Common myeloid progenitor, CD34-positive (primary cell): ENCODE measurements at regions not wholly inside any gene's neighbourhood (a gene's known extent, or its start where the extent isn't known, plus 50 kb on each side); places are given as distances from the start of the nearest gene placed in this dataset.

Experiments used
- CTCF ChIA-PET: fragments of 350-600 bp; sonication (Branson Sonifier 250); formaldehyde crosslinking; loops from one replicate; lab custom pipeline; 2021; ENCODE audit warnings: antibody characterized with exemption; lab: Charles Lee
- POLR2A ChIA-PET: fragments of 350-600 bp; sonication (Branson Sonifier 250); formaldehyde crosslinking; loops from one replicate; lab custom pipeline; 2021; ENCODE audit warnings: antibody characterized with exemption; lab: Charles Lee
- DNase-seq, 3 donors: peaks; one replicate each; pipeline versions ENCODE4 v3.0.0 to v3.0.0-alpha.2; 2013
- H3K27ac ChIP-seq, 2 experiments: 1 replicate in 1 of 2; 2 replicates in 1 of 2; pipeline ENCODE4 v1.7.0; 2013; ENCODE audit warnings: inconsistent platforms in 2 of 2, low read length in 2 of 2, mild to moderate bottlenecking in 2 of 2, low read depth in 1 of 2, moderate library complexity in 1 of 2; ENCODE audit not compliant: severe bottlenecking in 2 of 2, insufficient read depth in 1 of 2, poor library complexity in 1 of 2
- H3K27me3 ChIP-seq, 5 experiments: replicated peaks in 2 of 5; 1 replicate in 3 of 5; 2 replicates in 2 of 5; pipeline versions ENCODE4 v1.6.1 to v1.7.0; 2013; ENCODE audit warnings: low read length in 4 of 5, mild to moderate bottlenecking in 2 of 5, moderate library complexity in 2 of 5, inconsistent platforms in 1 of 5; ENCODE audit not compliant: insufficient read depth in 5 of 5, control insufficient read depth in 4 of 5
- H3K36me3 ChIP-seq, 4 experiments: 1 replicate in 2 of 4; 2 replicates in 2 of 4; pipeline versions ENCODE4 v1.6.1 to v1.7.0; 2013; ENCODE audit warnings: low read length in 3 of 4, control low read depth in 1 of 4, mild to moderate bottlenecking in 1 of 4; ENCODE audit not compliant: control insufficient read depth in 4 of 4, insufficient read depth in 4 of 4
- H3K4me1 ChIP-seq, 4 experiments: 1 replicate in 3 of 4; 2 replicates in 1 of 4; pipeline versions ENCODE4 v1.6.1 to v1.7.1; 2013; ENCODE audit warnings: low read length in 3 of 4, mild to moderate bottlenecking in 3 of 4, control low read depth in 1 of 4, inconsistent platforms in 1 of 4, moderate library complexity in 1 of 4; ENCODE audit not compliant: control insufficient read depth in 4 of 4, insufficient read depth in 4 of 4; ENCODE audit errors: control extremely low read depth in 1 of 4
- H3K4me3 ChIP-seq, 7 experiments: 1 replicate in 4 of 7; 2 replicates in 3 of 7; pipeline versions ENCODE4 v1.5.1 to v1.7.0; 2013; ENCODE audit warnings: mild to moderate bottlenecking in 7 of 7, low read length in 6 of 7, moderate library complexity in 6 of 7, inconsistent platforms in 2 of 7, low read depth in 2 of 7, control low read depth in 1 of 7; ENCODE audit not compliant: insufficient read depth in 4 of 7, control insufficient read depth in 1 of 7; ENCODE audit errors: extremely low read depth in 1 of 7
- H3K9me3 ChIP-seq, 5 experiments: 1 replicate in 4 of 5; 2 replicates in 1 of 5; pipeline versions ENCODE4 v1.6.1 to v1.7.1; 2013; ENCODE audit warnings: low read length in 4 of 5, mild to moderate bottlenecking in 2 of 5, inconsistent platforms in 1 of 5, low read depth in 1 of 5, moderate library complexity in 1 of 5; ENCODE audit not compliant: control insufficient read depth in 4 of 5, insufficient read depth in 2 of 5; ENCODE audit errors: control extremely low read depth in 1 of 5
- WGBS: methylation state at CpG from one replicate; pipeline ENCODE4 v1.1.5; 2013; ENCODE audit not compliant: insufficient coverage; 5-methylcytosine and 5-hydroxymethylcytosine counted together

DNA sequence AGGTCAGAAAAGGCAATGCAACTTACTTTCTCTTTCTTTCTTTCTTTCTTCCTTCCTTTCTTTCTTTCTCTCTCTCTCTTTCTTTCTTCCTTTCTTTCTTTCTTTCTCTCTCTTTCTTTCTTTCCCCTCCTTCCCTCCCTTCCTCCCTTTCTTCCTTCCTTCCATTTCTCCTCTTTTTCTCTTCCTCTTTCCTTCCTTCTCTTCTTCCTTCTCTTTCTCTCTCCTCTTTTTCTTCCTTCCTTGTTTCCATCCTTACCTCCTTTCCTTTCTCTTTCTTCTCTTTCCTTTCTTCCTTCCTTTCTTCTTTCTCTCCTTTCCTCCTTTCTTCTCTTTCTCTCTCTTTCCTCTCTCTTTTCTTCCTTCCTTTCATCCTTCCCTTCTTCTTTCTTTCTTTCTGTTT is 819.8 kb upstream of the SOX9 start:
- H3K27me3 ChIP-seq, result no peaks in the 10 kb centered on the region
- H3K27ac ChIP-seq, result no peak overlapping the region
- no peaks in the 10 kb centered on the region for H3K4me1 ChIP-seq
- ChIA-PET POLR2A (no interaction called here), CTCF (no interaction called here)
- H3K9me3 ChIP-seq, result peaks cover 0 to 14% (median 0%) of the 10 kb centered on the region in 5 experiments
- DNase-seq, result no peak
- no peaks in the 10 kb centered on the region for H3K36me3 ChIP-seq
- no peak overlapping the region for H3K4me3 ChIP-seq

DNA sequence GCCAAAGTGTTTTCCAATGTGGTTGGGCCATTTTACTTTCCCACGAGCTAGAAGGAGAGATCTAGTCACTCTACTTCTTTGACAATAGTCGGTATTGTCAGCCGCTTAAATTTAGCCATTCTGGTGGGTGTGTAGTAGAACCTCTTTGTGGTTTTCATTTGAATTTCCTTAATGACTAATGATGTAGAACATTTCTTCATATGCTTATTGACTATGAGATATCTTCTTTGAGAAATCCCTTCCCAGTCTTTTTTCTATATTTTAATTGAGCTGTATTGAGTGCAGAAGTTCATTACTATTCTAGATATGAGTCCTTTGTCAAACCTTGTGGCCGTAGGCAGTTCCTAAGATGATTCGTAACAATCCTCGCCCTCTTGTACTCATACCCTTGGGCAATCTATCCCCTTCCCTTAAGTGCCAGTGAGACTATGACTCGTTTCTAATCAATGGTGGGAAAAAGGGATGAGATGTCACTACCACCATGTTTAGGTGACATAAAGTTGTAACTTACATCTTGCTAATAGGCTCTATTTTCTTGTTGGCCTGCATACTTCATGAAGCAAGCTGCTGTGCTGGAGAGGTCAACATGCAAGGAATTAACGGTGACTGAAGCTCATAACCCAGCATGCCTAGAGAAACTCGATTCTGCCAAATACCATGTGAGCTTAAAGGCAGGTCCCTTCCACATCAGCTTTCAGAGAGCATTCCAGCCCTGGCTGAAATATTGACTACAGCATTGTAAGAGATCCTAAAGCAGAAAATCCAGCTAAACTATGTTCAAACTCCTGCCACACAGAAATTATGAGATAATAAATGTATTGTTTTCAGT is 817.9 kb upstream of the SOX9 start:
- peaks cover 0 to 14% (median 0%) of the 10 kb centered on the region in 5 experiments for H3K9me3 ChIP-seq
- DNase-seq, result no peak
- 90% methylated on average over 4 of the region's 9 CpGs for WGBS
- no peaks in the 10 kb centered on the region for H3K4me1 ChIP-seq
- no peak overlapping the region for H3K4me3 ChIP-seq
- H3K27ac ChIP-seq, result no peak overlapping the region
- ChIA-PET CTCF (no interaction called here), POLR2A (no interaction called here)
- no peaks in the 10 kb centered on the region for H3K27me3 ChIP-seq
- H3K36me3 ChIP-seq, result no peaks in the 10 kb centered on the region

- 97% methylated on average over 5 of the region's 5 CpGs for WGBS
- POLR2A ChIA-PET, result no interaction called here
- no peaks in the 10 kb centered on the region for H3K4me1 ChIP-seq
- CTCF ChIA-PET, result no interaction called here
- no peaks in the 10 kb centered on the region for H3K36me3 ChIP-seq
- no peak overlapping the region for H3K27ac ChIP-seq
- no peak overlapping the region for H3K4me3 ChIP-seq
- H3K27me3 ChIP-seq, result no peaks in the 10 kb centered on the region
- peaks cover 0 to 14% (median 0%) of the 10 kb centered on the region in 5 experiments for H3K9me3 ChIP-seq
- no peak for DNase-seq
Observed at GRCh38 chr17:71304498-71305158, 816.2 kb upstream of the SOX9 start.

- CTCF ChIA-PET, result no interaction called here
- H3K27ac ChIP-seq, result no peak overlapping the region
- no peaks in the 10 kb centered on the region for H3K36me3 ChIP-seq
- H3K9me3 ChIP-seq, result no peaks in the 10 kb centered on the region
- H3K4me3 ChIP-seq, result no peak overlapping the region
- no CpG with 5 or more reads among the region's 3 CpGs for WGBS
- DNase-seq, result no peak
- H3K4me1 ChIP-seq, result no peaks in the 10 kb centered on the region
- POLR2A ChIA-PET, result no interaction called here
- H3K27me3 ChIP-seq, result no peaks in the 10 kb centered on the region
Observed at GRCh38 chr17:71313866-71314265, 807.0 kb upstream of the SOX9 start.

DNA sequence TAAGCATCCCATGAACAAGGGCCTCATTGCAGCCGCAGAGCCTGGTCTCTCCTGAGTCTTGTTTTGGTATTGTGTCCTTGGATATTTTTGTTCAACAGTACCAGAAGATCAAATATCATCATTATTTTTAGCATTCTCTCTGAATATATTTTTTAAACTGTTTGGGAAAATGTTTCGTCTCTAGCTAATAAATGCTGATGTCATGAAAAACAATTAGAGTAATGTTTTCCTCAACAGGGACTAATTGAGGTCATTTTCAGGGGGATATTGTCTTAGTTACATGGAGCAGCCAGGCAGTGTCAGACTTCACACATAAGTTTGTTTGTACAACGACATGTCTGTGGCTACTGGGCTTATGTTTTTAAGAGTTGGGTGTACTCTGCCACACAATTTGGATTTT is 805.3 kb upstream of the SOX9 start:
- H3K4me1 ChIP-seq, result no peaks in the 10 kb centered on the region
- CTCF ChIA-PET, result no interaction called here
- no peak for DNase-seq
- no peaks in the 10 kb centered on the region for H3K36me3 ChIP-seq
- no peak overlapping the region for H3K4me3 ChIP-seq
- no peaks in the 10 kb centered on the region for H3K9me3 ChIP-seq
- POLR2A ChIA-PET, result no interaction called here
- no peaks in the 10 kb centered on the region for H3K27me3 ChIP-seq
- WGBS, result 93% methylated on average over 2 of the region's 3 CpGs
- H3K27ac ChIP-seq, result no peak overlapping the region

- H3K36me3 ChIP-seq, result no peaks in the 10 kb centered on the region
- H3K4me3 ChIP-seq, result no peak overlapping the region
- H3K9me3 ChIP-seq, result no peaks in the 10 kb centered on the region
- no peak overlapping the region for H3K27ac ChIP-seq
- H3K4me1 ChIP-seq, result no peaks in the 10 kb centered on the region
- no CpG with 5 or more reads among the region's 4 CpGs for WGBS
- no peaks in the 10 kb centered on the region for H3K27me3 ChIP-seq
- DNase-seq, result no peak
- POLR2A ChIA-PET, result no interaction called here
- CTCF ChIA-PET, result no interaction called here
Observed at GRCh38 chr17:71316176-71316897, 804.5 kb upstream of the SOX9 start.
